ENCODE measurements at regions not wholly inside any gene's neighbourhood (a gene's known extent, or its start where the extent isn't known, plus 50 kb on each side); places are given as distances from the start of the nearest gene placed in this dataset.

- Histone ChIP-seq H3K4me3 (ENCODE audit: low read depth, low read length) (no peak overlapping the region), H3K4me1 (no peaks in the 10 kb centered on the region), H3K27me3 (ENCODE audit: control insufficient read depth, insufficient read depth, low read length) (no peaks in the 10 kb centered on the region), H3K9ac (no peak overlapping the region), H3K36me3 (ENCODE audit: control insufficient read depth, insufficient read depth, low read length) (no peaks in the 10 kb centered on the region), H3K4me2 (ENCODE audit: low read length) (no peak overlapping the region), H3K27ac (no peak overlapping the region), H3K9me3 (ENCODE audit: control insufficient read depth, low read length) (no peaks in the 10 kb centered on the region), H3K79me2 (no peaks in the 10 kb centered on the region), H2AFZ (no peak overlapping the region)
- no peak for TF ChIP-seq CTCF (IDR thresholded peaks at IDR 0.05)
Observed at GRCh38 chr10:60532696-60533468, 143.2 kb upstream of the ANK3 start.

GRCh38 chr10:60531006-60531405, 141.3 kb upstream of the ANK3 start:
- Histone ChIP-seq H3K79me2 (no peaks in the 10 kb centered on the region), H3K36me3 (ENCODE audit: control insufficient read depth, insufficient read depth, low read length) (no peaks in the 10 kb centered on the region), H3K9ac (no peak overlapping the region), H3K4me3 (ENCODE audit: low read depth, low read length) (no peak overlapping the region), H3K4me1 (peaks cover 2% of the 10 kb centered on the region), H3K27me3 (ENCODE audit: control insufficient read depth, insufficient read depth, low read length) (no peaks in the 10 kb centered on the region), H3K4me2 (ENCODE audit: low read length) (no peak overlapping the region), H2AFZ (no peak overlapping the region), H3K27ac (no peak overlapping the region), H3K9me3 (ENCODE audit: control insufficient read depth, low read length) (no peaks in the 10 kb centered on the region)
- TF ChIP-seq CTCF (IDR thresholded peaks at IDR 0.05): no peak

GRCh38 chr10:60527676-60528075, 138.0 kb upstream of the ANK3 start:
- Histone ChIP-seq H3K27me3 (ENCODE audit: control insufficient read depth, insufficient read depth, low read length) (no peaks in the 10 kb centered on the region), H2AFZ (no peak overlapping the region), H3K9ac (no peak overlapping the region), H3K79me2 (no peaks in the 10 kb centered on the region), H3K4me3 (ENCODE audit: low read depth, low read length) (no peak overlapping the region), H3K9me3 (ENCODE audit: control insufficient read depth, low read length) (no peaks in the 10 kb centered on the region), H3K27ac (no peak overlapping the region), H3K4me2 (ENCODE audit: low read length) (no peak overlapping the region), H3K36me3 (ENCODE audit: control insufficient read depth, insufficient read depth, low read length) (no peaks in the 10 kb centered on the region), H3K4me1 (peaks cover 2% of the 10 kb centered on the region)
- no peak for TF ChIP-seq CTCF (IDR thresholded peaks at IDR 0.05)

GRCh38 chr10:60525716-60526585, 136.3 kb upstream of the ANK3 start:
- H3K4me3 ChIP-seq (ENCODE audit: low read depth, low read length): no peak overlapping the region
- no peak overlapping the region for H3K4me2 ChIP-seq (ENCODE audit: low read length)
- H2AFZ ChIP-seq: no peak overlapping the region
- no peaks in the 10 kb centered on the region for H3K9me3 ChIP-seq (ENCODE audit: control insufficient read depth, low read length)
- H3K4me1 ChIP-seq: peaks cover 2% of the 10 kb centered on the region
- H3K27me3 ChIP-seq (ENCODE audit: control insufficient read depth, insufficient read depth, low read length): no peaks in the 10 kb centered on the region
- TF ChIP-seq CTCF (IDR thresholded peaks at IDR 0.05): no peak
- no peak overlapping the region for H3K27ac ChIP-seq
- no peak overlapping the region for H3K9ac ChIP-seq
- no peaks in the 10 kb centered on the region for H3K79me2 ChIP-seq
- H3K36me3 ChIP-seq (ENCODE audit: control insufficient read depth, insufficient read depth, low read length): no peaks in the 10 kb centered on the region
